WTC11 (cell line): ENCODE measurements at regions not wholly inside any gene's neighbourhood (a gene's known extent, or its start where the extent isn't known, plus 50 kb on each side); places are given as distances from the start of the nearest gene placed in this dataset.

Source experiments
- CREB1 ChIP-seq: sonication (generic); formaldehyde crosslinking; IDR thresholded peaks from 2 replicates; pipeline ENCODE4 v1.8.0; 2023; ENCODE audit warnings: mild to moderate bottlenecking, missing genetic modification reagents
- ESRRA ChIP-seq: sonication (generic); formaldehyde crosslinking; IDR thresholded peaks from 2 replicates; pipeline ENCODE4 v1.8.1; 2022; ENCODE audit warnings: mild to moderate bottlenecking, missing genetic modification reagents, borderline replicate concordance
- IRF2 ChIP-seq: sonication (generic); formaldehyde crosslinking; IDR thresholded peaks from 2 replicates; pipeline ENCODE4 v1.8.0; 2022; ENCODE audit warnings: low read depth, missing genetic modification reagents, borderline replicate concordance
- TP53 ChIP-seq: sonication (generic); formaldehyde crosslinking; IDR thresholded peaks from 2 replicates; pipeline ENCODE4 v1.8.1; 2023; ENCODE audit warnings: mild to moderate bottlenecking, missing genetic modification reagents
- ZBTB21 ChIP-seq: sonication (generic); formaldehyde crosslinking; IDR thresholded peaks from 2 replicates; pipeline ENCODE4 v1.8.1; 2023; ENCODE audit warnings: mild to moderate bottlenecking, missing genetic modification reagents, borderline replicate concordance
- TF ChIP-seq, protein P1 (sequence below): sonication (generic); formaldehyde crosslinking; IDR thresholded peaks from 2 replicates; pipeline ENCODE4 v1.8.0; 2022; ENCODE audit warnings: mild to moderate bottlenecking, missing genetic modification reagents
- TF ChIP-seq, protein P2 (sequence below): fragments of 200-600 bp; IDR thresholded peaks from 2 replicates; pipeline ENCODE4 v1.8.0; 2022; ENCODE audit warnings: antibody characterized with exemption
- TF ChIP-seq, protein P3 (sequence below): sonication (generic); formaldehyde crosslinking; IDR thresholded peaks from 2 replicates; pipeline ENCODE4 v1.8.0; 2023; ENCODE audit warnings: missing genetic modification reagents, mild to moderate bottlenecking, borderline replicate concordance

GRCh38 chr9:7238247-7238637 is 480.5 kb downstream of the KDM4C start:
- TF ChIP-seq ZBTB21: no peak
- no peak for TF ChIP-seq ESRRA (CRISPR knock-in tag)
- TF ChIP-seq TP53: no peak
- TF ChIP-seq, protein P1, sequence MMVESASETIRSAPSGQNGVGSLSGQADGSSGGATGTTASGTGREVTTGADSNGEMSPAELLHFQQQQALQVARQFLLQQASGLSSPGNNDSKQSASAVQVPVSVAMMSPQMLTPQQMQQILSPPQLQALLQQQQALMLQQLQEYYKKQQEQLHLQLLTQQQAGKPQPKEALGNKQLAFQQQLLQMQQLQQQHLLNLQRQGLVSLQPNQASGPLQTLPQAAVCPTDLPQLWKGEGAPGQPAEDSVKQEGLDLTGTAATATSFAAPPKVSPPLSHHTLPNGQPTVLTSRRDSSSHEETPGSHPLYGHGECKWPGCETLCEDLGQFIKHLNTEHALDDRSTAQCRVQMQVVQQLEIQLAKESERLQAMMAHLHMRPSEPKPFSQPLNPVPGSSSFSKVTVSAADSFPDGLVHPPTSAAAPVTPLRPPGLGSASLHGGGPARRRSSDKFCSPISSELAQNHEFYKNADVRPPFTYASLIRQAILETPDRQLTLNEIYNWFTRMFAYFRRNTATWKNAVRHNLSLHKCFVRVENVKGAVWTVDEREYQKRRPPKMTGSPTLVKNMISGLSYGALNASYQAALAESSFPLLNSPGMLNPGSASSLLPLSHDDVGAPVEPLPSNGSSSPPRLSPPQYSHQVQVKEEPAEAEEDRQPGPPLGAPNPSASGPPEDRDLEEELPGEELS (CRISPR knock-in tag): no peak
- no peak for TF ChIP-seq CREB1 (CRISPR knock-in tag)
- TF ChIP-seq, protein P2, sequence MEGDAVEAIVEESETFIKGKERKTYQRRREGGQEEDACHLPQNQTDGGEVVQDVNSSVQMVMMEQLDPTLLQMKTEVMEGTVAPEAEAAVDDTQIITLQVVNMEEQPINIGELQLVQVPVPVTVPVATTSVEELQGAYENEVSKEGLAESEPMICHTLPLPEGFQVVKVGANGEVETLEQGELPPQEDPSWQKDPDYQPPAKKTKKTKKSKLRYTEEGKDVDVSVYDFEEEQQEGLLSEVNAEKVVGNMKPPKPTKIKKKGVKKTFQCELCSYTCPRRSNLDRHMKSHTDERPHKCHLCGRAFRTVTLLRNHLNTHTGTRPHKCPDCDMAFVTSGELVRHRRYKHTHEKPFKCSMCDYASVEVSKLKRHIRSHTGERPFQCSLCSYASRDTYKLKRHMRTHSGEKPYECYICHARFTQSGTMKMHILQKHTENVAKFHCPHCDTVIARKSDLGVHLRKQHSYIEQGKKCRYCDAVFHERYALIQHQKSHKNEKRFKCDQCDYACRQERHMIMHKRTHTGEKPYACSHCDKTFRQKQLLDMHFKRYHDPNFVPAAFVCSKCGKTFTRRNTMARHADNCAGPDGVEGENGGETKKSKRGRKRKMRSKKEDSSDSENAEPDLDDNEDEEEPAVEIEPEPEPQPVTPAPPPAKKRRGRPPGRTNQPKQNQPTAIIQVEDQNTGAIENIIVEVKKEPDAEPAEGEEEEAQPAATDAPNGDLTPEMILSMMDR: no peak
- TF ChIP-seq IRF2 (CRISPR knock-in tag): no peak
- TF ChIP-seq, protein P3, sequence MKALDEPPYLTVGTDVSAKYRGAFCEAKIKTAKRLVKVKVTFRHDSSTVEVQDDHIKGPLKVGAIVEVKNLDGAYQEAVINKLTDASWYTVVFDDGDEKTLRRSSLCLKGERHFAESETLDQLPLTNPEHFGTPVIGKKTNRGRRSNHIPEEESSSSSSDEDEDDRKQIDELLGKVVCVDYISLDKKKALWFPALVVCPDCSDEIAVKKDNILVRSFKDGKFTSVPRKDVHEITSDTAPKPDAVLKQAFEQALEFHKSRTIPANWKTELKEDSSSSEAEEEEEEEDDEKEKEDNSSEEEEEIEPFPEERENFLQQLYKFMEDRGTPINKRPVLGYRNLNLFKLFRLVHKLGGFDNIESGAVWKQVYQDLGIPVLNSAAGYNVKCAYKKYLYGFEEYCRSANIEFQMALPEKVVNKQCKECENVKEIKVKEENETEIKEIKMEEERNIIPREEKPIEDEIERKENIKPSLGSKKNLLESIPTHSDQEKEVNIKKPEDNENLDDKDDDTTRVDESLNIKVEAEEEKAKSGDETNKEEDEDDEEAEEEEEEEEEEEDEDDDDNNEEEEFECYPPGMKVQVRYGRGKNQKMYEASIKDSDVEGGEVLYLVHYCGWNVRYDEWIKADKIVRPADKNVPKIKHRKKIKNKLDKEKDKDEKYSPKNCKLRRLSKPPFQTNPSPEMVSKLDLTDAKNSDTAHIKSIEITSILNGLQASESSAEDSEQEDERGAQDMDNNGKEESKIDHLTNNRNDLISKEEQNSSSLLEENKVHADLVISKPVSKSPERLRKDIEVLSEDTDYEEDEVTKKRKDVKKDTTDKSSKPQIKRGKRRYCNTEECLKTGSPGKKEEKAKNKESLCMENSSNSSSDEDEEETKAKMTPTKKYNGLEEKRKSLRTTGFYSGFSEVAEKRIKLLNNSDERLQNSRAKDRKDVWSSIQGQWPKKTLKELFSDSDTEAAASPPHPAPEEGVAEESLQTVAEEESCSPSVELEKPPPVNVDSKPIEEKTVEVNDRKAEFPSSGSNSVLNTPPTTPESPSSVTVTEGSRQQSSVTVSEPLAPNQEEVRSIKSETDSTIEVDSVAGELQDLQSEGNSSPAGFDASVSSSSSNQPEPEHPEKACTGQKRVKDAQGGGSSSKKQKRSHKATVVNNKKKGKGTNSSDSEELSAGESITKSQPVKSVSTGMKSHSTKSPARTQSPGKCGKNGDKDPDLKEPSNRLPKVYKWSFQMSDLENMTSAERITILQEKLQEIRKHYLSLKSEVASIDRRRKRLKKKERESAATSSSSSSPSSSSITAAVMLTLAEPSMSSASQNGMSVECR (CRISPR knock-in tag): no peak
